Stimulated activated CD4-positive, alpha-beta T cell treated with anti-CD3 and anti-CD28 coated beads, Interleukin-1b, Interleukin-23, amount 100 ng/mL, for 48 hours (primary cell): ENCODE measurements at regions not wholly inside any gene's neighbourhood (a gene's known extent, or its start where the extent isn't known, plus 50 kb on each side); places are given as distances from the start of the nearest gene placed in this dataset.

Source experiments
- DNase-seq: peaks from one replicate; pipeline ENCODE4 v3.0.0-alpha.2; 2020

DNA sequence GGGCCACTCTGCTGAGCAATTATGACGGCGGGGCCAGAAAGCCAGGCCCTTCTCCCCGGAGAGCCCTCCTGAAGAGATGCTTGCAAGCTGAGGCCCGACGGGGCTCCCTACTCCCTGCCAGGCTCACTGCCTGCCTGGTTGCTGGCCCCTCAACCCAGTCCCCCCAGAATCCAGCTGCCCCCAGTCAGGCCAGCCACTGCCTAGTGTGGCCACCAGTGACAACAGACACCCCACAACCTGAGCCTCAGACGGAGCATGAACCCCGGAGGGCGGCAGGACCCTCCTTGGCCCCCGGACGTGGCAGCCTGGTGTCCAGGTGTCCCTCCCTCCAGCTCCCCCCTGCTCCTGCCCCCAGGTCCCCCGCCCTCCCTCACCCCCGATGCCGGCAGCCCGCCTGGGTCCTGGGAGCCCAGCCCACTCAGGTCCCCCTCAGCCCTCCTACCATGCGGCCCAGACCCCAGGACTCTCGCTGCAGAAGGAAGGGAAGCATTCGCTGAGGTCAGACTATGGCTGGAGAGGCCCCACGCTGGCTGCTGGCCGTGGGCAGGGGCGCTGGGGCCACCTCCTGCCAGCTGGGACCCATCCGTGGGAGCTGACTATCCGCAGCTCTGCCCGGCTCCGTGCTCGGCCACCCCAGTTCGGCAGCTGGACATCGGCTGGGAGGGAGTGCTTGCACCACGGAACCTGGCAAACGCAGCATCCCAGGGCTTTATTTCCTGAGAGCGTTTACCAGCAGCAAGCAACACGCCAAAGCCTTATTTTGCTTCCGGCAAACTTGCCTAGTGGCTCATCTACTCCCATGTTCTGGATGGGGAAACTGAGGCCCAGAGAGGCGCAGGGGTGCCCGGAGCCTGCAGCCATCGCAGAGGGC lies 89.8 kb downstream of the UNCX start:
- no peak for DNase-seq

DNA sequence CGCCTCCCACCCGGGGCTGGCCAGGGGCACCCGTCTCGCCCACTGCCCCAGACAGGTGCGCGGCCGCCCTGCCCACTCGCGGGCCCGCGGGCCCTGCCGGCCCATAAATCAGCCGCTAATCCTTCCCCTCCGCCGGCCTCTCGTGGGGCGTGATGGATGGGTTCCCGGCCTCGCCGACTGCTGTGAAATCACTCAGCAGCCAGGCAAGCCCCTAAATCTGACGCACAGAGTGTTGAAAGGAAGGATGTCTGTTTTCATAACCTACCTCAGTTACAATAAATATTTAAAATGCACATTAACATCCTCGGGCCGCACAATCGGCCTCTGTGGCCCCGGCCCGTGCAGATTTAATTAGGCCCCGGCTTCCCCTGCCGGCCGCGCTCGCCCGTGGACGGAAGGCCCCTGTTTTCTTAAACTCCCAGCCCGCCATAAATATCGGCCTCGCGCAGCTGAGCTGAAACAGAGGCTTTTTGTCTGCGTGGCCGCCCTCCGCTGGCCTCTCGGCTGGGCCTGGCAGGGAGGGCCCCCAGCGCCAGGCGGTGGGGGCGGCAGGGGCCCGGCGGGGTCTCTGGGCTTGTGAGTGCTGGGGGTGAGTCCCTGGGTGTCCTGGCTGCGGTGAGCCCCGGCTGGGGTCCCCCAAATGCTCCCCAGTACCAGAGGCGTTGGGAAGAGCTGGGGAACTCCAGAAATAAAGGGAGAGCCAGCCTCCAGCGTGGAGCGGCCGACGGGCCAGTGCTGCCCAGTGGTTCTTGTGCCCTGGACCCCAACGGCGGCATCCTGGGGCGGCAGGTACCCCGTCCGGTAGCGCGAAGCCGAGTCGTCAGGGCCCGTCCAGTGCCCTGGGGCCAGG lies 90.7 kb downstream of the UNCX start:
- no peak for DNase-seq

DNA sequence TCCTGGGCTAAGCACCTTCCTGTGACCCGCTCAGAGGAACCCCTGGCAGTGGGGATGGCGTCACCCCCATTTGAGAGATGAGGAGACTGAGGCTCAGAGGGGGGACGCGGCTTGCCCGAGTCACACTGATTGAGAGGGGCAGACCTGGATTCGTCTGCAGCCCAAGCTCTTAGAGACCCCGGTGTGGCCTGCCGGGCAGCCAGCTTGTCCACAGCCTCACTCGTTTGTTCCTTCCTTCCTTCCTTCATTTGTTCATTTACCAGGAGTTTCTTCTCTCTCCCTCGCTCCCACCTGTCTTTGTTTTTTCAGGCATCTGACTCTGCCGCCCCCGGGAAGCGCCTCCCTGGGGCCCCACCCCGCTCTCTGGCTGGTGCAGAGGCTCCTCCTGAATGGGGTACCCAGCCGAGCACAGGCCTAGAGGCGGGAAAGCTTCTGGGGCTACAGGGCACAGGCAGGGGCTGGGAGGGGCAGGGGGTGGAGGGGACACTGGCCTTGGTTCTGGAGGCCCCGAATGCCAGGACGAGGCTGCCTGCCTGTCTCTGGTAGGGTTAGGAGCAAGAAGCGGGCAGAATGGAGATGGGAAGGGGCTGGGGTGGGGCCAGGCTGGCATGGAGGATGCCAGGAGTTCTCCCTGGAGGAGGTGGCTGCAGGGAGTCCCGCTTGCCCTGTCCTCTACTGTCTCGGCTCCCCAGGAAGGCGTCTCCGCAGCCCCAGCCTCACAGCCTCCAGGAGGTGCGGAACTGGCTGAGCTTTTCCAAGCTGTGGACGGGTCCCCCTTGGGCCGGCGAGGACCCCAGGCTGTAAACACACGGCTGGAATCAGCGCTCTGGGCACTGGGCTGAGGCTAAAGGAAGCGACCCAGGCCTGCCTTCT lies 91.6 kb downstream of the UNCX start:
- DNase-seq = no peak

DNA sequence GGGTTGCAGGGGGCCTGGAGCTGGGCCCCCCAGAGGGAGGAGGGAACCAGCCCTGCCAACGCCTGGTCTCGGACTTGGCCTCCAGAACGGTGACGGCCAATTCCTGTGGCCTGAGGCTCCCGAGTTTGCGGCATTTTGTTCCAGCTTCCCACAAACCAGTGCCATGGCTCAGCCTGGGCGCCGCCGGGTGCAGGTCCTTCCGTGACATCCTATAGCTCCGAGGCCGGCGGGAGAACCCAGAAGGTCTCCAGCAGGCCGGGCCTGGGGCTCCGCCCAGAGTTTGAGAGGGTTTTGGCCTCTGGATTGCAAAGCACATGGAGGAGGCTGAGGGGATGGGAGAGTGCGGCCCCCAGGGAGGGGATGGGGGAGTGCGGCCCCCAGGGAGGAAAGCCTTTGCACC lies 92.6 kb downstream of the UNCX start:
- DNase-seq = no peak

DNA sequence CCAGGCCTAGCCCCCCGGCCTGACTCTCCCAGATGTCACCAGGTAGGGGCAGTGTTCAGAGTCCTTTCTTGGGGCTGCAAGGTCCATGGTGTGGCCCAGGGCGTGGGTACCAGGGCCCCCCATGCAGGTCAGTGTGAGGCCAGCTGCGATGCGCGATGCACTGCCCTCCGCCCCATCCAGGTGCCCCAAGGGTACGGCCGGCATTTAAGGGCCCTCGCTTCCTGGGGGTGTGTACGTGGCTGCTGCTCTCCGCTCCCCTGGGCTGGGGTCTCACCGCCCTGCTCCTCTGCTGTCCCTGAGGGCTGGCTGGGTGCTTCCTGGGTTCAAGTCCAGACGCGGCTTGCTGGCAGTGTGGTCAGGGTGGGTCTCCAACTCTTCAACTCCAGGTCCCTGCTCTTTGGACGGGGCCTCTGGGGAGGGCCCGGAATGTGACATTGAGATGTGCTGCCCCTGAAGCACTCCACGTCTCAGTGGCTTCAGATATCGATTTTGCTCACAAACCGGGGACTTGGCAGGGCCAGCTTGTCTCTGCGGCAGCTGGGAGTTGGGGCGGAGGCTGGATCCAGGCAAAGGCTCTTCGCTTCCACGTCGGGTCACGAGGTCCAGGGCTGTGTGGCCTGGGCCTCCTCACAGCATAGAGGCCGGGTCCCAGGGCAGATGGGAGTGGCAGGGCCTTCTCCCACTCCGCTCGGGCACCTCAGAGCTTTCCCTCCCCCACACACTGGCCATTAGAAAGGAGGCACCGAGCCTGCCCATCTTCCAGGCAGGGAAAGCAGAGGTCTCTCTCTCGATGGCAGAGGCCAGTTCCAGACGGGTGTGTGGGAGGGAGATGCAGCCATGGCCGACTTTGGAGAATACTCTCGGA lies 93.2 kb downstream of the UNCX start:
- DNase-seq = no peak

DNA sequence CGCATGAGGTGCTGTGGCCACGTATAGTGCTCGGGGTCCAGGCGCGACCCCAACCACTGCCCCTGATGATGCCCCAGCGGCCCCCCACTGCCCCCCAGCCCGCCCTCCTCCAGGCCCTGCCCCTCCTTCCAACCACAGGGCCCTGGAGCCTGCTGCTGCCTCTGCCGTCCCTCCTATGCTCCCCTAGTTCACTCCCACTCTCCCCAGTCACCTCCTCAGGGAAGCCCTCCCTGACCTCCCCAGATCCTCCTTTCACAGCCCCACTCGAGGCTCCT lies 93.8 kb downstream of the UNCX start:
- DNase-seq = no peak

DNA sequence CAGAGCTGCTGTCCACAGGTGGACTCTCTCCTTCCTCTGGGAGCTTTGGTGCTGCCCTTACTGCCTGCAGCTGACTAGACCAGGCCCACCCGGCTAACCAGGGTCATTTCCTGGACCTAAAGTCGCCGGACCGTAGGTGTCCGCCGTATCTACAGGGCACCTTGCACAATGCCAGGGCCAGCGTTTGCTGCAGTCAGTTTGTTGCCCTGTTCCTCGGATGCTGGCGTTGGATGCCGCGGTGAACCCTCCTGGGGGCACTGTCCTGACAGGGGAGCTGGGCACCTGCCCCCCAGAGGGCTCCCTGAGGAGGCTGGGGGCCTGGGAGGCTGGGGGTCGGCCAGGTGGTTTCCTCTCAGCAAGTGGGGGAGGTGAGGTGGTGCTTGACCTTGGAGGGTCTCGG lies 96.6 kb downstream of the UNCX start:
- no peak for DNase-seq

DNA sequence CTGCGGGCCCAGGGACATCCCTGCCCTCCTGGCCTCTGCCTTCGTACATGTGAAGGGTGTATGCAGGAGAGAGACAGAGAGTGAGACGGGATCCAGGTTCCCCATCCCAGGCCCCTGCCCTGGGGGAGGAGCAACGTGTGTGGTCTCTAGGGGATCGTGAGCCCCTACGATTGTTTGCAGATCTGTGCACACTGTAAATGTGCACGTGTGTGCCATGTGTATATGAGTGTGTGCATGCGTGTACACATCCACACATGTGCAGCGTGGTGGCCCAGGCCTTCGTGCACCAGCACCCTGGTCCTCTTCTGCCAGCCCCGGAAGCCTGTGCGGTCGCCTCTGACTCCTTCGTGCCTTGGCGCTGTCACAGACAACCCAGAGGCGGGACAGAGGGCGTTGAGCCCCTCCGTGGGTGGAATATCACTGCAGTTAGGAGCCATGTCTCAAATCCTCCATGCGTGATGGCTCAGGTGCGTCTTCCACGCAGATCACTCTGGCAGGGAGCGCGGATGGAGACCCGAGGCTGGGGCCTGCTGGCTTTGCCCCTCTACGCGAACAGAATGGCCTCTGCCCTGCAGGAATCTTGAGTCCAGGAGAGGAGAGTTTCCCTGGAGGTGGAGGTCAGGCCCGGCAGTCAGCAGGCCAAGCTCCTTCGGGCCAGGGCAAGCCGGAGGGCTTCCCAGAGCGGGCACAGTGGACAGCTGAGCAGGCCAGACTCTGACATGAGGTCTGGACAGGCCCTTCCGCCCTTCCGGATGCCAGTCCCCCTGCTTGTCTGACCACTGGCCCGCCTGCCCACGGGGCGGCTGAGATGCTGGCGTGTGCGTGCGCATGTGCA lies 97.5 kb downstream of the UNCX start:
- no peak for DNase-seq

DNA sequence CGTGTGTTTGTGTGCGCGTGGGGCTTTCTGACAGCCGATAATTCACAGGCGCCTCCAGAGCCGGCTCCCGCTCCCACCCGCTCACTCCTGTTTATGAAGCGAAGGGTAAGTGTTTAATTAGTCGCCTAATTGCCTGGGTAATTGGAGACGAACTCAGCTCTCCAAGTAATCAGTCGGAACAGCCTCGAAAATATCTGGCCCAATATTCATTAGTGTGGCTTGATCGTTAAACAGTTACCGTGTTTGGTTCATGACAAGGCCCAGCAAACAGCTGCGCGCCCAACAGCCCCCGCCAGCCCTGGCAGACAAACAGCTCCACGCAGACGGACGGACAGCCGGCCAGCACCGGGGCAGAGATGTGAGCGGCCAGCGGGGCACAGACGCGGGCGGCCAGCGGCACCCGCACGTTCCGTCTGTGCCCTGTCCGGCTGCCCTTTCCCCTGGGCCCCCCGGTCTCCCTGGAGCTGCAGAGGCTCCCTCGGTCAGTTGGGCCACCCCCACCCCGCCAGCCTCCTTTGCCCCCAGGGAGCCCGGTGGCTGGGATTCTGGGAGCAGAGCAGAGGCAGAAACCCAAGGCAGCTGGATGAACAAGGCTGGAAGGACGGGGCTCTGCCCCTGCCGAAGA lies 98.2 kb downstream of the UNCX start:
- no peak for DNase-seq

DNA sequence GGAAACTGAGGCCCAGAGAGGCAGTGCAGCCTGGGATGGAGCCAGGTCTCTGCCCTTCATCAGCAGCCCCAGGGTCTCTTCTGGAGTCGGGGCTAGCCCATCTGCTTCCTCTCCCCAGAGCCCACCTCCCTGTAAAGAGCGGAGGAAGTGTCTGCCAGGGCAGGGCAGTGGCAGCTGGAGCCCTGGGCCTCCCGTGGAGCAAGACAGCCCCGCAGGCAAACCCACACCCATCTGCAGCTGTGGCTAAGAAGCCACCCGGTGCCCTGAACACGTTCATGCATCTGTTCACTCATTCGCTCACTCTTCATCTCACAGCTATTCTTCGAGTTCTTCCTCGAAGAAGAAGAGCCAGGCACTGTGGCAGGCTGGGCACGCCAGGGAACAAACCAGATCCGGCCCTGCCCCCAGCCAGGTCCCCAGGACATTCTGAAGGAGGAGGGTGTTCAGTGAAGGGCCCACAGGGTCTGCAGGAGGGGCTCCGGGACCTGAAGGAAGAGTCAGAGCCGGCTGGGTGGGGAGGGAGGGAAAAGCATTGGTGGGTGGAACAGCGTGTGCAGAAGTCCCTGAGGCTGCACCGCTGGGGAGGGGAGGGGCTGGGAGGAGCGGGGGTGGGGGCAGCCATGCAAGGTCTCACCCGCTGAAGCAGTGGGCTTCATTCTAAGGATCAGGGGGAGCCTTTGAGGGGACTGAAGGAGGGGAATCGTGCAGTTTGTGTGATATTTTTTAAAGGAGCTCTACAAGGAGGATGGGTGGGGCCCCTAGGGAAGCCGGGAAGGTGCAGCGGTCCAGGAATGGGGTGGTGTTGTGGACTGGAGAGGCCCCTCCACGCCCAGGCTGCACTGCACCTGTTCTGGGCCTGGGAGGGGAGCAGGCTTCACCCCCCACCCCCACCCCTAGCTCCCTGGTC lies 99.1 kb downstream of the UNCX start:
- no peak for DNase-seq

DNA sequence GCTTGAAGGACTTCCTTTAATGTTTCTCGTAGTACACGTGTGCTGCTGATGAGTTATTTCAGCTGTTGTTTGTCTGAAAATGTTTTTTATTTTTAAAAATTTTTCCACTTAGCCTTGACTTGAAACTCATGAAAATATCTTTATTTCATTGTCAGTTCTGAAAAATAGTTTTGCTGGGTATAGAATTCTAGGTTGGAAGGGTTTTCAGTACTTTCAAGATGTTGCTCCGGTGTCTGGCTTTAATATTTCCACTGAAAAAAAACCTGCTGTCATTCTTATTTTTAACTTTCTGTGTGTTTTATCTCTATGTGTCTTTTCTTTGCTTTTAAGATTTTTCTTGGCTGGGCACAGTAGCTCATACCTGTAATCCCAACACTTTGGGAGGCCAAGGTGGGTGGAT lies 103.8 kb downstream of the UNCX start:
- DNase-seq = no peak

DNA sequence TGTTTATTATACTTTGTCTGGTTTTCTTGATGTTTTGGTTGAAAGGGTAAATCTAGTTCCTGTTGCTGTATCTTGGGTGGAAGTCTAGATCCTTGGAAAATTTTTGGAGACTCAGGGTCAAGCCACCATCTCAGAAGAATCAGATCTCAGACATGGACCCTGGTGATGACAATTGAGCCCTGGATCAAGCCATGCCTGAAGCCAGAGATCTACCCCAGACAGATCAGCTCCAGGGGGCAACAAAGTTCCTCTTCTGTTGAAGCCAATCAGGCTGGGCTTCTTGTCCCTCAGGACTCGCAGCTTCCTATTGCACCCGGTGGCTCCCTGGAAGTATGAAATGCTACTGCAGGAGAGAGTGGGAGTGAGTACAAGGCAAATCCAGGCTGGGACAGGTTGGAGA lies 106.9 kb downstream of the UNCX start:
- DNase-seq = no peak

DNA sequence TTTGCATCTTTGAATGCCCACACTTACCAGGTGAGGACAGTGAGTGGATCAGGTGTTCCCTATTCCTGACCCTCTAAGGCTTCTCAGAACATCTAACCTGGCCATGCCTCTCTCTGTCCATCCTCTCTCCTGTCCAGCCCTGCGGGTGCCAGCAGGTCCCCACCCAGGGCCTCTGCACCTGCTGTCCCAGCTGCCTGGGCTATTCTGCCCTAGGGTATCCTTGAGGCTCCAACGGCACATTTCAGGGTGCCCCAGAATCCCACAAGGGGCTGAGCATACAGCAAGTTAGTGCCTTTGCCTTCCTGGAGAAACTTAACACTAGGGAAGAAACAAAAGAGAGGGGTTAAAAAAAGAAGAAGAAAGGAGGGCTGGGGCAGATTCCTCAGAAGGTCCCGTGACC lies 107.4 kb downstream of the UNCX start:
- DNase-seq = no peak

DNA sequence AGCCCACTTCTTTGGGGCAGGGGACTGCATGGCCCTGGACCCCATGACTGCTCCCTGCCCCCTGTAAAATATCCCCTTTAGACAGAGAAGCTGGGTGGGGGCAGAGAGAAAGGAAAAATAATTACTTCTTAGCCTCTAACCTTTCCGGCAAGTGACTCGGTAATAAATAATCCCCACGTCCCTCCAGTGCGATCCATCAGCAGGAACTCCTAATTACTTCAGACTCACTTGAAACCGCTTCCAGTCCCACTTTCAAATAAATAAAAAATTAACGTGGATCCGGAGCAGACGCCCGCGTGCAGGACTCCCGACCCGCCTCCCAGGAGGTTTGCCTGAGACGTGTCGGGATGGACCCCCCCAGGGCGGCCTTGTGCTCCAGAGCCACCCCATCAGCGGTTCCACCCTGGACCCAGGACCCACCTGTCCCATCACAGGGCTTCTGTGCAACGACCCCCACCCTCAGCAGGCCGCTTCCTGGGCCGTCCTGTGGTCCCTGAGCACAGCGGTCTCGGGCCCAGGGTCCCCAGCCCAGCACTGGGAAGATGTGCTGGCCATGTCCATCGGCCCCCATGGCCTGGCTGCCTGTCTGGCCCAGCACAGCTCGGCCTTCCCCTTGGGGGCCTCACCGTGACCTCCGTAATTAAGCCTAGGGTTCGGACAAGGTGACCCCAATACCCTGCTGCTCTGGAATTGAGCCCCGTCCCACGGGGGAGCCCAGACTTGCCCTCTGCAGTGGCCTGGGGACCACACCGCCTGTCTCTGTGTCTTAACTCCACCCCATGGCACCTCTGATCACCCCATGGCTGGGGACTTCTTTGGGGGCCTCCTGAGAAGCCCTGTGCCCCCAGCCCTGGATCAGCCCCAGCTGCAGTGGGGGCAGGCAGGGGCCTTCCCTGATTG lies 108.0 kb downstream of the UNCX start:
- no peak for DNase-seq

DNA sequence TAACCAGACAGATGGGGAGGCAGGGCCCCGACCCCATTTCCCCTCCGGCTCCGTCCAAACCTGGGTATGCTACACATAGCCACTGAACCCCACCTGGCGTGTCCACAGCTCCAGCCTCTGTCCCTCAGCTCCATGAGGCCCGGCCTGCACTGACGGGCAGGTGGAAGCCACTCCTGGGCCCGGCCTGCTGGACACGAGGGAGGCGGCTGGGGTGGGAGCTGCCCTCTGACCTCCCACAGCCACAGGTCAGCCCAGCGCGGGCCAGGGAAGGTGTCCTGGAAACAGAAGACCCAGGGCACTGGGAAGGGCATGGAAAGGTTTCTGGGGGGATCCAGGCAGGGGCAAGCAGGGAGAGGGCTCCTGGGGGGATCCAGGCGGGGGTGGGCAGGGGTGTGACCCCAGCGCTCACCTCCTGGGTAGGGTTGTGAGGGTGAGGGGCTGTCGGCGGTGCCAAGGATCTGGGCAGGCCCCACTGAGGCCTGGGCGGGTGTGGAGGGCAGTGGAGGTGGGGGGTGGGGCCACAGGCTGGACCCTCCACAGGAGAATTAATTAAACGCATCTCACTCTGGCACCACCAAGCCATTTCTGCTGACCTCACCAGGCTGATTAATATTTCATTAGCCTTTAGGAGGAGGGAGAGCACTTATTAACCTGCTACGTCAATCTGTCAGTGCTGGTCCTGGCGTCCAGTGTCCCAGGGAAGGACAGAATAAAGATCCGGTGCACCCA lies 108.9 kb downstream of the UNCX start:
- DNase-seq = no peak

DNA sequence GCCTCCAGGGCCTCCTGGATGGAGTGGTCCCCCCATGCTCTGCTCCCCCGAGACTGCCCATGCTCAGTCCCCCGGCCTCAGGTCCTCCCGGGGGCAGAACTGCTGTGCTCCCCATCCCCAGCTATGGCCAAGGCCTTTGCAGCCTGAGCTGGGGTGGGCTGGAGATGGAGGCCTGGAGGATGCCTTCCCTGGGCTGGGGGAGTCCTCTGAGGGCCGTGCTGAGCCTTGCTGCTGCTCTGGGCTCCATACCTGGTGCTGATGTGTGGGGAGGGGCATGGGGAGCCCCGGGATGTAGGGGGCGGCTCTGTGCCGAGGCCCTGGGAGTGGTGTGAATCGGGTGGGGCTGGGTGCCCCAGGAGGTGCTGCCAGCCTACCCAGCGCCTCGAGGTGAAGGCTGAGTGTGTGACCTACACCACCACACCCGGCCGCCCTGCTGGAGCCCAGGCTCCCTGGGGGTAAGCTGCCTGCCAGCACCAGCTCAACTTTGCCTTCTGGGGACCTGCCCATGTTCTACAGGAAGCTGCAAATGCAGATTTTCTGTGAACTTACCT lies 109.5 kb downstream of the UNCX start:
- DNase-seq = no peak

DNA sequence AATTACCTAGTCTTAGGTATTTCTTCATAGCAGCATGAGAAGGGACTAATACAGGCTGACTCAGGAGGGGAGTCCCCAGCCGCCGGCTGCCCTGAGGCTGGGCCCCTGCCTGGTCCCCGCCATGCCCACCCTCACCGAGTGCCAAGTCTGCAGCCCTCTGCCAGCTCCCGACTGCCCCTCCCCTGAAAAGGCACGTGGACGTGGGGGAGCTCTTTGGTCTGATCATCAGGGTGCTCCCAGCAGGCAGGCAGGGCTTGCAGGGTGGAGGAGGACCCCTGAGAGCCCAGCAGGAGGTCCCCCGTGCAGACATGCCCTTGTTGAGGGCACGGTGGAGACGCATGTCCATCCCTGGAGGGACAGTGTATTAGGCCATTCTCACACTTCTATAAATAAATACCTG lies 110.9 kb downstream of the UNCX start:
- DNase-seq = no peak

DNA sequence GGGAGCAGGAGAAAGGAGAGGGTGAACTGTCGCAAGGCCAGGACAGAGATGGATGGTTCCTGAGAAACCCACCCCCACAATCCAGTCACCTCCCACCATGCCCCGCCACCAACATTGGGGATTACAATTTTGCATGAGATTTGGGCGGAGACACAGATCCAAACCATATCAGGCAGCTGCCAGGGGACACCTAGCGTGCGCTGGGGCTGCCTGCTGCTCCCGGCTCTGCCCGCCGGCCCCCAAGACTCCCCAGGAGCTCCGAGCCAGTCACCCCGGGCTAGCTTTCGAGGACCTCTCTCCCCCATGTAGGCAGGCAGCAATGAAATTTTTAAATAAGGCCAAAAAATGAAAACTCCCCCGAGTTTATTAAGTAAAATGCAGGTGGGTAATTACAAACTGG lies 111.7 kb downstream of the UNCX start:
- no peak for DNase-seq
